ENCODE measurements at regions not wholly inside any gene's neighbourhood (a gene's known extent, or its start where the extent isn't known, plus 50 kb on each side); places are given as distances from the start of the nearest gene placed in this dataset.

DNA sequence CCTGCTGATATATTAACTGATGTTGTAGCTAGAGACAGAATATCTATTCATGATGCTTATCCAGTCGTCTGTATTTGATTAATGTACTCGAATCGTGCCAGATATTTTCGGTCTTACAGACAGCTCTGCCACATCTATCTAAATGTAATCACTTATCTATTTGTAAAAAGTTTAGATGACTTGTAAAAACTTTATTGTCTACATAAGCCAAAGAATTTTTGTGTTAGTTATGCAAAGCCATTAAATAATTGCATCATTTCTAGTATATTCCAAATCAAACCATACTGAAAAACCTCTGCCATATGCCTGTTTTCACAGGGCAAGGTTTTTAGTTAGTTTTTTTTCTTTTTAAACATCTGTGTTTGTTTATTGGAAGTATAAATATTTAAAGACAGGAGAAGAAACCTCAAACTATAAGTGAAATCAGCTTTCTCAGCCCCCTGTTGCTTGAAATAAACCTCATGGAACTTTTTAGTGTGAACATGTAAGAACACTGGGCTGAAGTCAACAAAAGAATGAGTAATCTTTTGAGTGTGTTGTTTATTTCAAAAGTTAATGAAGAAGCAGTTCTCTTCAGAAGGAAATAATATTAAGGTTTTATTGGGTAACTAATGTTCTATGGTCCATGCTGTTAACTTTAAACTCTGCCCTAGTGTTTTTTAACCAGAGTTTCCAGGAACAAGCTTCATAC, 657.6 kb upstream of the SYT4 start:
- H3K27me3 ChIP-seq, result no peaks in the 10 kb centered on the region
- H3K9me3 ChIP-seq, result no peaks in the 10 kb centered on the region
- peak overlapping the region; percentile 54 for H3K27ac ChIP-seq
- 41% methylated on average over 4 of the region's 4 CpGs for WGBS
- peaks cover 4% of the 10 kb centered on the region for H3K4me1 ChIP-seq
- DNase-seq (ENCODE audit: low spot score in 2 of 2), result no peak
- TF ChIP-seq, protein P1, sequence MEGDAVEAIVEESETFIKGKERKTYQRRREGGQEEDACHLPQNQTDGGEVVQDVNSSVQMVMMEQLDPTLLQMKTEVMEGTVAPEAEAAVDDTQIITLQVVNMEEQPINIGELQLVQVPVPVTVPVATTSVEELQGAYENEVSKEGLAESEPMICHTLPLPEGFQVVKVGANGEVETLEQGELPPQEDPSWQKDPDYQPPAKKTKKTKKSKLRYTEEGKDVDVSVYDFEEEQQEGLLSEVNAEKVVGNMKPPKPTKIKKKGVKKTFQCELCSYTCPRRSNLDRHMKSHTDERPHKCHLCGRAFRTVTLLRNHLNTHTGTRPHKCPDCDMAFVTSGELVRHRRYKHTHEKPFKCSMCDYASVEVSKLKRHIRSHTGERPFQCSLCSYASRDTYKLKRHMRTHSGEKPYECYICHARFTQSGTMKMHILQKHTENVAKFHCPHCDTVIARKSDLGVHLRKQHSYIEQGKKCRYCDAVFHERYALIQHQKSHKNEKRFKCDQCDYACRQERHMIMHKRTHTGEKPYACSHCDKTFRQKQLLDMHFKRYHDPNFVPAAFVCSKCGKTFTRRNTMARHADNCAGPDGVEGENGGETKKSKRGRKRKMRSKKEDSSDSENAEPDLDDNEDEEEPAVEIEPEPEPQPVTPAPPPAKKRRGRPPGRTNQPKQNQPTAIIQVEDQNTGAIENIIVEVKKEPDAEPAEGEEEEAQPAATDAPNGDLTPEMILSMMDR (IDR thresholded peaks at IDR 0.05), result no peak
- TF ChIP-seq EP300 (IDR thresholded peaks at IDR 0.05) (no peak), POLR2A (IDR thresholded peaks at IDR 0.05) (no peak), POLR2AphosphoS5 (IDR thresholded peaks at IDR 0.05) (no peak)
- H3K4me3 ChIP-seq, result no peak overlapping the region
- no peaks in the 10 kb centered on the region for H3K36me3 ChIP-seq

DNA sequence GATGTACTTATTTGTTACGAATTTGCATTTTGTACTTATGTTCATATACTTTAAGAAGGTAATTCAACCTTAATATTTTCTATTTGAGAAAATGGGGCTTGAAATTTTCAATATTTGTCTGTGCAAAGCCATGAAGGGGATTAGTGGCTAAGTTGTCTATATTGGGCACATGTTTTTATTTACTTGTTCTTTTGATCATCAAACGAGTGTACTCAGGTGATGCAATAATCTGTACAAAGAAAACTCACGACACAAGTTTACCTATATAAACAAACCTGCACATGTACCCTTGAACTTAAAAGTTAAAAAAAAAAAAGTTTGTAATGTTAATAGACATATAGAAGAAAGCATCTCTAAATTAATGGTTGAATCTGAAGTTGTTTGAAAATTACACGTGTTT, 658.9 kb upstream of the SYT4 start:
- Histone ChIP-seq H3K27me3 (no peaks in the 10 kb centered on the region), H3K4me1 (peaks cover 4% of the 10 kb centered on the region), H3K27ac (no peak overlapping the region), H3K9me3 (no peaks in the 10 kb centered on the region), H3K4me3 (no peak overlapping the region), H3K36me3 (no peaks in the 10 kb centered on the region)
- DNase-seq (ENCODE audit: low spot score in 2 of 2), result no peak
- no peak for TF ChIP-seq POLR2A (IDR thresholded peaks at IDR 0.05)
- no peak for TF ChIP-seq POLR2AphosphoS5 (IDR thresholded peaks at IDR 0.05)
- no peak for TF ChIP-seq EP300 (IDR thresholded peaks at IDR 0.05)
- TF ChIP-seq, protein P1 (IDR thresholded peaks at IDR 0.05), result no peak
- WGBS, result 79% methylated on average over 4 of the region's 4 CpGs

DNA sequence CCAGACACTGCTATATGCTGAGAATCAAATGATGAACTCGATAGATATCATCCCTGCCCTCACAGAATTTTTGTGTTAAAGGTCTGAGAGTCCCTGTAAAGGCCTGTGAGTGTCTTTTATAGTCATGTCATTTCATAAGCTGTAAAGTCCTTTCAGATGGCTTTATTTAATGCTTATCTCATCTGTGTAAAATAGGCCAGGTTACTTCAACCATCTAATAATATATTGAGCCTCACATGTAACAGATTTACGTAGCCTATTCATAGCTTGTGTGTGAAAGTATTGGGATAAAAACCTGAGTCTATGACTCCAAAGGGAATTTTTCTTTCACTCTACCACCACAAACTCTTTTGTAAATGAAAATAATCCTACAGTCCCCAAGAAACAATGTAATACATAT, 672.0 kb upstream of the SYT4 start:
- no peaks in the 10 kb centered on the region for H3K9me3 ChIP-seq
- H3K27ac ChIP-seq, result no peak overlapping the region
- H3K4me1 ChIP-seq, result no peaks in the 10 kb centered on the region
- no peaks in the 10 kb centered on the region for H3K36me3 ChIP-seq
- no peak for DNase-seq (ENCODE audit: low spot score in 2 of 2)
- TF ChIP-seq POLR2A (IDR thresholded peaks at IDR 0.05) (no peak), EP300 (IDR thresholded peaks at IDR 0.05) (no peak), POLR2AphosphoS5 (IDR thresholded peaks at IDR 0.05) (no peak)
- TF ChIP-seq, protein P1 (IDR thresholded peaks at IDR 0.05), result no peak
- no peak overlapping the region for H3K4me3 ChIP-seq
- WGBS, result 80% methylated on average over 2 of the region's 2 CpGs
- H3K27me3 ChIP-seq, result no peaks in the 10 kb centered on the region

DNA sequence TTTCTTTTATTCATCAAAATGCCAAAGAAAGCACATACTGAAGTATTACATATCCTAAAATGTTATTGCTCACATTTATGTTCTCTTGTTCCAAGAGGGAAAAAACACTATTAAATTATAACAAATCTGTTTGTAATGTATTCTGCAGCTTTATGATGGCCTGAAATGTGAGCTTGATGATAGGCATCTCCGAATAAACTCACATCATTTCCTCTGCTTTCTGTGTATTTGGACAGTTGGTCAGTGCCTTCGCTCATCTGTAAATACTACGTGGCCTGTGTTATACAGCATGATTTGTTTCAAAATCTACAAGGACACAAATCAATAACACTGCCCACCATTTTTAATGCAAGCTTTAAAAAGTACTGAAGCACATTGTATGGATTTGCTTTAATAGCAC, 672.8 kb upstream of the SYT4 start:
- H3K4me3 ChIP-seq, result no peak overlapping the region
- H3K27ac ChIP-seq, result no peak overlapping the region
- H3K4me1 ChIP-seq, result no peaks in the 10 kb centered on the region
- no peak for DNase-seq (ENCODE audit: low spot score in 2 of 2)
- no peaks in the 10 kb centered on the region for H3K36me3 ChIP-seq
- no peaks in the 10 kb centered on the region for H3K9me3 ChIP-seq
- TF ChIP-seq, protein P1 (IDR thresholded peaks at IDR 0.05), result no peak
- no peak for TF ChIP-seq POLR2A (IDR thresholded peaks at IDR 0.05)
- no peak for TF ChIP-seq EP300 (IDR thresholded peaks at IDR 0.05)
- TF ChIP-seq POLR2AphosphoS5 (IDR thresholded peaks at IDR 0.05), result no peak
- no peaks in the 10 kb centered on the region for H3K27me3 ChIP-seq
- 94% methylated on average over 3 of the region's 3 CpGs for WGBS

DNA sequence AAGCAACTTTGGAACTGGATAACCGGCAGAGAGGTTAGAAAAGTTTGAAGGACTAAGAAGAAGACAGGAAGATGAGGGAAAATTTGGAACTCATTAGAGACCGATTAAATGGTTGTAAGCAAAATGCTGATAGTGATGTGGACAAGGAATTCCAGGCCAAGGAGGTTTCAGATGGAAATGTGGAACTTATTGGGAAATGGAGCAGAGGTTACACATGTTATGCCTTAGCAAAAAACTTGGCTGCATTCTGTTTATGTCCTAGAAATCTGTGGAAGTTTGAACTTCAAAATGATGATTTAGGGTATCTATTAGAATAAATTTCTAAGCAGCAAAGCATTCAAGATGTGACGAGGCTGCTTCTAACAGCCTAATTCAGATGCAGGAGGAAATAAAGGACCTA, 675.1 kb upstream of the SYT4 start:
- H3K27me3 ChIP-seq, result no peaks in the 10 kb centered on the region
- no peak for DNase-seq (ENCODE audit: low spot score in 2 of 2)
- H3K4me3 ChIP-seq, result no peak overlapping the region
- 62% methylated on average over 3 of the region's 3 CpGs for WGBS
- H3K27ac ChIP-seq, result no peak overlapping the region
- no peaks in the 10 kb centered on the region for H3K36me3 ChIP-seq
- no peaks in the 10 kb centered on the region for H3K9me3 ChIP-seq
- H3K4me1 ChIP-seq, result no peaks in the 10 kb centered on the region
- TF ChIP-seq, protein P1 (IDR thresholded peaks at IDR 0.05), result no peak
- TF ChIP-seq EP300 (IDR thresholded peaks at IDR 0.05), result no peak
- no peak for TF ChIP-seq POLR2A (IDR thresholded peaks at IDR 0.05)
- no peak for TF ChIP-seq POLR2AphosphoS5 (IDR thresholded peaks at IDR 0.05)

All from suprapubic skin (tissue), 4 donors.